ENCODE measurements at regions not wholly inside any gene's neighbourhood (a gene's known extent, or its start where the extent isn't known, plus 50 kb on each side); places are given as distances from the start of the nearest gene placed in this dataset.

DNA sequence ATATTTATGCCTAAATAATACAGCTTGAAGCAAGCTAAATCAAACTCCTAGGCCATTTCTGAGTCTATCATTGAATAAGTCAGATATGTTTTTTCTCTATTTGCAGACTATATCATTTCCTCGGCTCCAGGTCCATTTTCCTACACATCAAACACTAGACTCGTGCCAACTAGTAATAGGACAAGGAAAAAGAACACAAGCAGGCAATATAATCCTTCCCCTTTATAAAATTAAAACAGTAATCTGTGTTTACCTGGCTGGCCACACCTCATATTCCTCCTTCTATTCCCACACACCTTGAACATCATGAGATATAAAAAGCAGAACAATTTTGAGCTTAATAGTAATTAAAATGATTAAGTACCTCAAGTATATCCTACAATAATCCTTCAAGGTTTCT is 325.7 kb downstream of the TFEC start:
- Histone ChIP-seq H3K9ac (ENCODE audit: control insufficient read depth, insufficient read depth, low read length) (no peak overlapping the region), H3K4me2 (ENCODE audit: control insufficient read depth, insufficient read depth) (no peak overlapping the region), H4K20me1 (ENCODE audit: control insufficient read depth, insufficient read depth) (no peaks in the 10 kb centered on the region), H3K27ac (ENCODE audit: control insufficient read depth, insufficient read depth) (no peak overlapping the region), H3K4me3 (no peak overlapping the region), H3K4me1 (ENCODE audit: control insufficient read depth, insufficient read depth, low read length) (no peaks in the 10 kb centered on the region), H3K79me2 (ENCODE audit: control insufficient read depth, insufficient read depth, low read length) (no peaks in the 10 kb centered on the region), H3K36me3 (ENCODE audit: control insufficient read depth in 2 of 2, insufficient read depth in 2 of 2, low read length in 1 of 2) (no peaks in the 10 kb centered on the region), H3K27me3 (replicated peaks in 1 of 2; ENCODE audit: control insufficient read depth in 2 of 2, insufficient read depth in 2 of 2, low read length in 1 of 2) (no peaks in the 10 kb centered on the region), H3K9me3 (replicated peaks; ENCODE audit: control insufficient read depth, insufficient read depth, low read length) (no peaks in the 10 kb centered on the region), H2AFZ (ENCODE audit: control insufficient read depth, low read depth, low read length) (no peak overlapping the region)
- no peak for FAIRE-seq
- ATAC-seq, result no peak
- ChIA-PET RAD21 (ENCODE audit: unreplicated experiment) (no interaction called here), POLR2A (no interaction called here), CTCF (interaction anchor here (0.6 to 2.1 kb wide), 2 partner anchors 24 to 146 kb away, joined by 3 to 5 read pairs; no protein-coding TSS in a partner anchor), SMC1A (ENCODE audit: uncharacterized antibody, unreplicated experiment) (interaction anchor here (0.8 to 0.9 kb wide), 2 partner anchors 47 to 50 kb away, joined by 3 read pairs; no protein-coding TSS in a partner anchor)
- intact Hi-C loops (cut with micrococcal nuclease; ENCODE audit: unreplicated experiment) (no loop called here), in situ Hi-C loops (cut with MboI) (no loop called here)
- no TSS peak for BruUV-seq (replicated peaks)
- 0% methylated on average over 2 of the region's 2 CpGs for WGBS (ENCODE audit: insufficient coverage, insufficient replicate concordance, low lambda C conversion rate, missing lambda C conversion rate)
- no peak for DNase-seq (ENCODE audit: low read depth, low spot score)
- TF ChIP-seq ATF3 (IDR thresholded peaks at IDR 0.05; ENCODE audit: borderline replicate concordance, extremely low read depth, low read depth, low read length), result no peak
- no peak for TF ChIP-seq IKZF1 (conservative IDR thresholded peaks at IDR 0.05)
- no peak for TF ChIP-seq E2F8 (IDR thresholded peaks at IDR 0.05; ENCODE audit: low read depth, partially characterized antibody)
- no peak for TF ChIP-seq CHD1 (IDR thresholded peaks at IDR 0.05; ENCODE audit: low read depth, low read length)
- no peak for TF ChIP-seq POU2F2 (IDR thresholded peaks at IDR 0.05; ENCODE audit: borderline replicate concordance, low read depth, low read length)
- TF ChIP-seq HCFC1 (IDR thresholded peaks at IDR 0.05; ENCODE audit: low read length), result no peak
- TF ChIP-seq LARP7 (IDR thresholded peaks at IDR 0.05), result no peak
- TF ChIP-seq, protein P1, sequence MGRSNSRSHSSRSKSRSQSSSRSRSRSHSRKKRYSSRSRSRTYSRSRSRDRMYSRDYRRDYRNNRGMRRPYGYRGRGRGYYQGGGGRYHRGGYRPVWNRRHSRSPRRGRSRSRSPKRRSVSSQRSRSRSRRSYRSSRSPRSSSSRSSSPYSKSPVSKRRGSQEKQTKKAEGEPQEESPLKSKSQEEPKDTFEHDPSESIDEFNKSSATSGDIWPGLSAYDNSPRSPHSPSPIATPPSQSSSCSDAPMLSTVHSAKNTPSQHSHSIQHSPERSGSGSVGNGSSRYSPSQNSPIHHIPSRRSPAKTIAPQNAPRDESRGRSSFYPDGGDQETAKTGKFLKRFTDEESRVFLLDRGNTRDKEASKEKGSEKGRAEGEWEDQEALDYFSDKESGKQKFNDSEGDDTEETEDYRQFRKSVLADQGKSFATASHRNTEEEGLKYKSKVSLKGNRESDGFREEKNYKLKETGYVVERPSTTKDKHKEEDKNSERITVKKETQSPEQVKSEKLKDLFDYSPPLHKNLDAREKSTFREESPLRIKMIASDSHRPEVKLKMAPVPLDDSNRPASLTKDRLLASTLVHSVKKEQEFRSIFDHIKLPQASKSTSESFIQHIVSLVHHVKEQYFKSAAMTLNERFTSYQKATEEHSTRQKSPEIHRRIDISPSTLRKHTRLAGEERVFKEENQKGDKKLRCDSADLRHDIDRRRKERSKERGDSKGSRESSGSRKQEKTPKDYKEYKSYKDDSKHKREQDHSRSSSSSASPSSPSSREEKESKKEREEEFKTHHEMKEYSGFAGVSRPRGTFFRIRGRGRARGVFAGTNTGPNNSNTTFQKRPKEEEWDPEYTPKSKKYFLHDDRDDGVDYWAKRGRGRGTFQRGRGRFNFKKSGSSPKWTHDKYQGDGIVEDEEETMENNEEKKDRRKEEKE (IDR thresholded peaks at IDR 0.05), result no peak
- TF ChIP-seq, protein P2, sequence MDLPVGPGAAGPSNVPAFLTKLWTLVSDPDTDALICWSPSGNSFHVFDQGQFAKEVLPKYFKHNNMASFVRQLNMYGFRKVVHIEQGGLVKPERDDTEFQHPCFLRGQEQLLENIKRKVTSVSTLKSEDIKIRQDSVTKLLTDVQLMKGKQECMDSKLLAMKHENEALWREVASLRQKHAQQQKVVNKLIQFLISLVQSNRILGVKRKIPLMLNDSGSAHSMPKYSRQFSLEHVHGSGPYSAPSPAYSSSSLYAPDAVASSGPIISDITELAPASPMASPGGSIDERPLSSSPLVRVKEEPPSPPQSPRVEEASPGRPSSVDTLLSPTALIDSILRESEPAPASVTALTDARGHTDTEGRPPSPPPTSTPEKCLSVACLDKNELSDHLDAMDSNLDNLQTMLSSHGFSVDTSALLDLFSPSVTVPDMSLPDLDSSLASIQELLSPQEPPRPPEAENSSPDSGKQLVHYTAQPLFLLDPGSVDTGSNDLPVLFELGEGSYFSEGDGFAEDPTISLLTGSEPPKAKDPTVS (IDR thresholded peaks at IDR 0.05; ENCODE audit: low read depth, low read length), result no peak
- no peak for TF ChIP-seq CHD4 (IDR thresholded peaks at IDR 0.05)
- TF ChIP-seq CHD2 (IDR thresholded peaks at IDR 0.05; ENCODE audit: borderline replicate concordance, low read depth, low read length), result no peak
- no peak for TF ChIP-seq BHLHE40 (IDR thresholded peaks at IDR 0.05; ENCODE audit: borderline replicate concordance in 1 of 2, low read depth in 2 of 2, low read length in 1 of 2)
- TF ChIP-seq, protein P3, sequence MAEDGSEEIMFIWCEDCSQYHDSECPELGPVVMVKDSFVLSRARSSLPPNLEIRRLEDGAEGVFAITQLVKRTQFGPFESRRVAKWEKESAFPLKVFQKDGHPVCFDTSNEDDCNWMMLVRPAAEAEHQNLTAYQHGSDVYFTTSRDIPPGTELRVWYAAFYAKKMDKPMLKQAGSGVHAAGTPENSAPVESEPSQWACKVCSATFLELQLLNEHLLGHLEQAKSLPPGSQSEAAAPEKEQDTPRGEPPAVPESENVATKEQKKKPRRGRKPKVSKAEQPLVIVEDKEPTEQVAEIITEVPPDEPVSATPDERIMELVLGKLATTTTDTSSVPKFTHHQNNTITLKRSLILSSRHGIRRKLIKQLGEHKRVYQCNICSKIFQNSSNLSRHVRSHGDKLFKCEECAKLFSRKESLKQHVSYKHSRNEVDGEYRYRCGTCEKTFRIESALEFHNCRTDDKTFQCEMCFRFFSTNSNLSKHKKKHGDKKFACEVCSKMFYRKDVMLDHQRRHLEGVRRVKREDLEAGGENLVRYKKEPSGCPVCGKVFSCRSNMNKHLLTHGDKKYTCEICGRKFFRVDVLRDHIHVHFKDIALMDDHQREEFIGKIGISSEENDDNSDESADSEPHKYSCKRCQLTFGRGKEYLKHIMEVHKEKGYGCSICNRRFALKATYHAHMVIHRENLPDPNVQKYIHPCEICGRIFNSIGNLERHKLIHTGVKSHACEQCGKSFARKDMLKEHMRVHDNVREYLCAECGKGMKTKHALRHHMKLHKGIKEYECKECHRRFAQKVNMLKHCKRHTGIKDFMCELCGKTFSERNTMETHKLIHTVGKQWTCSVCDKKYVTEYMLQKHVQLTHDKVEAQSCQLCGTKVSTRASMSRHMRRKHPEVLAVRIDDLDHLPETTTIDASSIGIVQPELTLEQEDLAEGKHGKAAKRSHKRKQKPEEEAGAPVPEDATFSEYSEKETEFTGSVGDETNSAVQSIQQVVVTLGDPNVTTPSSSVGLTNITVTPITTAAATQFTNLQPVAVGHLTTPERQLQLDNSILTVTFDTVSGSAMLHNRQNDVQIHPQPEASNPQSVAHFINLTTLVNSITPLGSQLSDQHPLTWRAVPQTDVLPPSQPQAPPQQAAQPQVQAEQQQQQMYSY (CRISPR knock-in tag; IDR thresholded peaks at IDR 0.05), result no peak
- TF ChIP-seq GATAD2B (conservative IDR thresholded peaks at IDR 0.05; ENCODE audit: low read depth), result no peak
